ENCODE measurements at regions not wholly inside any gene's neighbourhood (a gene's known extent, or its start where the extent isn't known, plus 50 kb on each side); places are given as distances from the start of the nearest gene placed in this dataset.

DNA sequence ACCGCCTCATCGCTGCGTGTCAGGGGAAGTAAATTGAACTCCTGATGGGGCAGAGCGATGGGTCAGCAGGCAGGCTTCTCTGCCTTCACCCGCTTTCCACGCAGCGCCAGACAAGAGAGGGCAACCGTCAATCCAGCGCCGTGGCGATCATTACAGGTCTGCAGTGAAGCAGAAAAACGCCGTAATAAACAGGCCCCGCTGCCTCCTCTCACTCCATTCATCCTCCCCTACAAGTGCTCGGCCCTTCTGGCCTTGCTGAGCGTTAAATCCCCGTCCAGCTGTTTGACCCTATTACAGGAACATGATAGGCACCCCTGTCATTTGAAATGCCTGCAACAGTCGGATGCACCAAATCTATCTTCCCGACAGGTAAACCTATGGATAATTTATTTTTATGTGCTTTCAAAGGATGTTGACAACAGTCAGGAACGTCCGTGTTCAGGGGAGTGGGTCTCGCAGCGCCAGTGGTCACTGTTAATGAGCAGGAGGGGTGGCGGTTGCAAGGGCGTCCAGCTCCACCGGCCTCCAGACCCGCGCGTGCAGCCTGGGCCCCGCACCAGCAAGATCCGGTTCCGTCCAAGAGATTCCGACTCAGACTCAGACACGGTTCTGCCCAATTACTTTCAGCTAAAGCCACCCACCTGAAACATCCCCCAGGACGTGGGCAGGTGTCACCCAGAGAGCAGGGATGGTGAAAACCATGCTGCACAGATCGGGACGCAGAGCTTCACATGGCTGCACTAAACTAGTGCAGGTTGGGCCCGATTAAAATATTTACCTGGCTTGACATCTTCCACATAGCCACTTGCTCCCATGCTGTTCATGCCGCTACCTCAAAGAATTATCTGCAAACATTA lies 508.0 kb upstream of the MGMT start:
- DNase-seq: no peak

DNA sequence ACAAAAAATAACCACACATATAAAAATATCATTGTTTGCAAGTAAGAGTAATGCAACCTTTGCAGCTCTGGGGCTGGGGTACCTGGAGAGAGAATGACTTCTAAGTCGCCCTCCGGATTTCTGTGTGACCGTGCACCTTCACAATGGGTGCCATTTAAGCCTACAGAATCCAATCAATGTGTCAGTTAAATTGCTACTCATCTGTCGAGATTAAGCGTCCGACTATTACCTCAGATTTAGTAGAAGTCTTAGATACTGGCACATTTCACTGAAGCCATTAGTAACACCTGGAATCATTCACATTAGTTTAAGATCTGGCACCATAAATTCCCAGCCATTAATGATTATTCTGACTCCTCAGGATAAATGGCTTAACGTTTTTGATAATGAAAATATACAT lies 507.3 kb upstream of the MGMT start:
- DNase-seq: no peak

DNA sequence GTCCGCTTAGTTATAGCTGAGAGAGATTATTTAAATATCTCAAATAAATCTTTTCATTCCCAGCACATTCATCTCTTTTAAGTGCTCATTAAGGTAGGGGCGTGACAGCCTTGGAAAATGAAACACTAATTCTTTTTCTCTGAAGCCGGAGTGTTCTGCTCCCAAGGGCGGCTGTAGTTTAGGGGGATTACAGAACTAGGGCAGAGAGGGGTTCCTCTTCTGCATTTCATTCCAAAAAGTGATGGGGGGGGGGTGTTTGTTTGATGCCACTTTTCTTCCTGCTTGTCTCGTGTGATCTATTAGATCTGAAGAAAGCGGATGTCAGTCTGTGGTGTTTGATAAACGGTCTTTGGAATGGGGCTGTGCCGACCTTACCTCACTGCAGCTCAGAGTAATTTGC lies 506.5 kb upstream of the MGMT start:
- DNase-seq: no peak

DNA sequence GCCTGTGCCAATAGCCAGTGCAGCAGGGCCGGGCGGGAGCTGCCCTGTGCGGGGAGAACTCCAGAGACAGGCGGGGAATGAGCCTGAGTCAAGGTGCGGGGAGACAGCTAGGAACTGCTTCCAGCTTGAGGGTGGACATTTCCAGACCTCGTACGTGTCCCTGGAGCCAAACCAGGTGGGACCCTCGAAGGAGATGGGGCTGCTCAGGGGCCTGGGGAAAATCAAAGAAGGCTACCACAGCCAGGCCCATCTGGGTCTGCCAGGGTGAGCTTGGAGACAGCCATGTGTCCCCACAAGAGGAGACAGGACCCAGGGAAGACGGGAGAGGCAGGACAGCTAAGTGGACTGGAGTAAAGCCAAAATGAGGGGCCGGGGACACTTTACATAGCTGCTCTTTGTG lies 504.9 kb upstream of the MGMT start:
- no peak for DNase-seq

DNA sequence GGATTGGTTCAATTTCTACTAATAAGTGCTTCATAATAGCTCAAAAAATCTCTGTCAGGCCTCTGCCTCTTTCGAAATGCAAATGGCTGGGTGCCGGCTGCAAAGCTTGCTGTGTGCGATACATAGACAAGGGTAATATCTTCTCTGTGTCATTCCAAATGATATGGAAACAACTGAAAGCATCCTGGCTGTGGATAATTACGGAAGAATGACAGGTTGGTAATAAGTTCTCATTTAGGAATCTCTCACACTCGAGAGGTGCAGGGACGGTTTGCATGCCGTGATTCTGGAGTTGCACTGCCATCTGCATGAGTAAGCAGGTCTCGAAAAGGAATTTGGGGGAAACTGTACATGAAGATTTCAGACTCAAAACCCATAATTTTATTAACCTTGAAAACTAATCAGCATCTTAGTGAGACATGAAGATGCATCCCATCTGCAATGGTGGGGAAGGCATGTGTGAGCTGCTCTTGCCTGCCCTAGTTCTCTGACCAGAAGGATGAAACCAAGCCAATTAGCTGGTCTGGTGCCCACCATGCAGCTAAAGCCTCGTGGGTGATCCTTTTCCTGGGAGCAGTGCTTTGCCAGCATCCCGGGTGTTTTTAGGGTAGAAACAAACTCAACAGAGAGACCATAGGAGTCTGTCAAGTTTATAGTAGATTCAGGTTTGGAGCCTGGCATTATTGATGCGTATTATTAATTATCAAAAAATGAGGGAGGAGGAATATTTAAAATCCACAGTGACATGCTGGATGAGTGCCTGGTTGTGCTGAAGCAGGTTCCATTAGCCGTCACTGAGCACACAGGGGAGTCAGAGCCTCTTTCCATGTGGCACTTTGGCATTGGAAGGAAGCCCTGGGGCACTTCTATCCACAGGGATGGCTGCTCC lies 503.6 kb upstream of the MGMT start:
- no peak for DNase-seq

DNA sequence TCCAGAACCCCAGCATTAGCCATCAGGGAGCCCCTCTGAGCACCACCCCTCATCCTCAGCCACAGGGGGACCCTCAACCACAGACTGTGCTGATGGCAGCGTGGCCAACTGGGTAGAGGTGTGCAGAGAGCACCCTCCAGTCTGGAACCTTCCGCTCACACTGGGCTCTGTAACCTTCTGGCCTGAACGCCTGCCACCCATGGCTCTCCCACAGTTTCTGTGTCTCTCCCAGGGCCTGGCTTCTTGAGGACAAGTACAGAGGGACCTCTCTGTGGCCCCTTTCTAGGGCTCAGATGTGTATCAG lies 503.0 kb upstream of the MGMT start:
- no peak for DNase-seq

DNA sequence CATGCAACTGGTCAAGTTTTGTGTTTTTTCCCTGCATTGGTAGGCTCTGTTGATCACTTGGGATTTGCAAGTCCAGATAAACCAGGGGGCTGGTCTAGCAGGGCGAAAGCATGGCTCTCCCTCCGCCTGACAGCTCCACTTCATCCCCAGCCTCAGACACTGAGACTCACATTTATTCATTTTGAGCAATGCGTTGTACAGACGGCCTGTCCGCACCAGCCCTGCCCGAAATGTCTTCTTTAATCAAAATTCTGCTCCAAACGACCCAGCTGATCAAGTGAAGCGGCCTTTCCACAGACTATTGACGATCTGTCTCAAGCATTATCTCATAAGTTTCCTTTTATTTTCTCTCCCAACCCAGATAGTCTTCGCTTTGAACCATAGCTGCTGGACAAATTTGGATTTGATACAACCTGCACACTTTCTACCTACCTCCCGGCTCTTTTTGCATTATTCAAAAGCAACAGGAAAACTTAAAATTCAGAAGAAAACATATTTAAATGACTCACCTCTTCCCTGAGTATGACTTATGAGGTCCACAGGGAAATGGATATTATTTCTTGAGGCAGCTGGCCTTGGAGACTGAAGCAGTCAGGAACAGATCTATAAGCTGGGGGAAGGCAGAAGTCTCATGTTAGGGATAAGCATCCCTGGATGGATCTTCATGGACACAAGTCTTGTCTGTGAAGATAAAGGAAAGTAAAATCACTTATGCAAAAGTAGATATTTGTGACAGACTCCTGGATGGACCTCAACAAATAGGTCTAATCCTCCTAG lies 498.9 kb upstream of the MGMT start:
- DNase-seq: no peak

DNA sequence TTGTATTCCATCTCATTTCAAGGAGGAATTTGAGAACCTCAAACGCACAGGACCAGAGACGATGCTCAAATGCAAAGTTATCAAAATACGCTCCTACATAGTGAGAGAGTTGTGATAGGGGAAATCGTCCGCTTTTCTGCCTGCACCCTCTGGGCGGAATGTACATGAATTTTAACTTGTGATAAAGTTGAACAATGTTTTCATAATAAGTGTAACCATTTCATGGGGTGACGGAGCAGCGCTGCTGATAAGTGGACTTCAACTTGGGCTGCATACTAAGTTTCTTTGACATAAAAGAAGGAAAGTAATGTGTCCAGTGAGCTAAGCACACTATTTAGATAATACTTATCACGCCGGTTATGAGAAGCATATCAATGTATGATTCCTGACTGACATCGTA lies 497.5 kb upstream of the MGMT start:
- DNase-seq: no peak

DNA sequence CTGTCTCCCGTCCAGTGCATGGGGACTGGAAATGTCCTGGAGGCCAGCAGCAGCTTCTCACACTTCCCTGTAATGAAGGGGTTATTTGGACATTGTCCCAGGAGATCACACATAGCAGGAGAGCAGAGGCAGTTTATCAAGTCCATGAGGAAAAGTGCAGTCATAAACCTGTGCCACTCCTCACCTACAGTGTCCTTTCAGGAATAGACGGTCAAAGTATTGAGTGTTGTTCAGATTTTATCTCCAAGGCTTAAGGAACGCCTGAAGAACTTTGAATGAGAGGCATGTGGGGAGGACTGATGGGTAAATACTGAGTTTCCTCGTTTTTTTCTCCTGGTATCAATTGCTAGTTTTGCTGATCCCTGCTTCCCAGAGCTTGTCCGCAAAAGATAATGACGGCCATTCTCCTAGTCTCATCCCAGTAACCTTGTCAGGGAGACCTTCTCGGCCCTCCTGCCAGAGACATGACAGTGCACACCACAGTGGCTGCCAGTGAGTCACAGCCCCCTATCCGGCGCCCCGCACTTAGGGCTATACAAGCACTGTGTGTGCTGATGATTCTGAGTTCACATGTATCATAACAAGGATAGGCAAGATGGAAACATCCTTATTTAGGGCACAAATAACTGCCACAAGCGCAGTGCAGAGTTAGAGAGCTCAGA lies 495.5 kb upstream of the MGMT start:
- no peak for DNase-seq

DNA sequence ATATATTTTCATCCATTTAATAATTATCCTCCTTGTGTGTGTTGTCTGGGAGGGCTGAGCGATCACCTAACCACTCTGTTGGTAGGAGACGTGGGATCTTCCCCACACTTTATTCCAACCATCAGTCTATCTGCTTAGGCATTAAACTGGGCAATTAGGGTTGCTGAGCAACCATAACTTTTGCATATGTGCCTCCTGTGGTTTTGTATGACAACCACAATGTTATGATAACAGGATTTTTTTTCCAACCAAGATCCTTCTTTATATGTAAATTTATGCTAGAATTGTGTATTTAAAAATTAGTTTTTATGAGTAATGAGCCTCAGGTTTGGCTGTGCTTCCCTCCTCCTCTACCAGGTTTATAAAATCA lies 495.0 kb upstream of the MGMT start:
- no peak for DNase-seq

DNA sequence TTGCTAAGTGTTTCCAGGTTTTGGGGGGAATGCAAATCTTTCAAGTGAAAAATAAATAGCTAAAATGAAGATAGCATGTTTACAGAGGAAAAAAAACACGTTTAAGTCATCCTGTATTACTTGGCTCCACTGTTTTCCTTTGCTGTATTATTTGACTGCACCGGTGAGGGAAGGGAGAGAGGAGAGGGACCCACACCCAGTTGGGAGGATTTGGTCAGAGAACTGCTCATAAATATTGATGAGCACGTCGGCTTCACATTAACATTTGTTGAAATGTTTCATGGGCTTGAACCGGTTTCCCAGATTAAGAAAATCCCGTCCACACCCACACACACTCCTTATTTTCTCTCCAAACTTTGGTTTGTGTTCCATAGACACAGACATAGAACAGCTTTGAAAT lies 493.8 kb upstream of the MGMT start:
- no peak for DNase-seq

DNA sequence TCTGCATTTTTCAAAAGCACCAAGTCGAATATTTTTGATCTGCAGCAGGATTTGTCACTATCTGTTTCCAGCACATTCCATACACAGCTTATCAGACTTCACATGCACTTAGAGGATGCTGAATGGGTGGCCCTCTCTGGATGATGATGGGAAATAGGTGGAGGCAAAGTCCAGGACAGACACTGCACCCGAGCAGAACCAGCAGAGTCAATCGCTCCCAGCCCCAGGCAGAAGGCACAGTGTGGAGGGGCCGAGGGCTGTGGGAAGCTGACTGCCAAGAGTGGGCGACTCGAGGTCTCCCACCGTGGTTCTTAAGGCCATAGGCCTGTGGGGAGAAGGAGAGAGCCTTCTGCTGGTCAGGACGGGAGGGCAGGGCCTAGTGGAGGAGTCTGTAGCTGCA lies 490.2 kb upstream of the MGMT start:
- no peak for DNase-seq

DNA sequence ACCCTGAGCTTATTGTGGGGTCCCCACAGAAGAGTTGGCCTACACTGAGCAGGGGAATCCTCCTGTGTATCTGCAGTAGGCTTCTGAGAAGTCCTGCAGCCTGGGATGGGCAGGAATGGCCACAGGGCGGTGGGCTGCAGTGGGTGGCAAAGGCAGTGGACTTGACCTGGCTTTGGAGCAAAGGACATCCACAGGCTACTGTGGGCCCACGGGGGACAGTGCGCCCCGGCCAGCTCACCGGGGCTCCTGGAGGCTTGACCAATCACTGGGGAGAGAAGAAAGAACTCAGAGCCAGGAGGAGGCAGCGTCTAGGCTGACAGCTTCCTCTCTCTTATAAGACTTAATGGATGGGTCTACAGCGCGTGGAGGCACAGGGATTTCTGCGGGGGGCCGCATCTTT lies 488.8 kb upstream of the MGMT start:
- DNase-seq: no peak

DNA sequence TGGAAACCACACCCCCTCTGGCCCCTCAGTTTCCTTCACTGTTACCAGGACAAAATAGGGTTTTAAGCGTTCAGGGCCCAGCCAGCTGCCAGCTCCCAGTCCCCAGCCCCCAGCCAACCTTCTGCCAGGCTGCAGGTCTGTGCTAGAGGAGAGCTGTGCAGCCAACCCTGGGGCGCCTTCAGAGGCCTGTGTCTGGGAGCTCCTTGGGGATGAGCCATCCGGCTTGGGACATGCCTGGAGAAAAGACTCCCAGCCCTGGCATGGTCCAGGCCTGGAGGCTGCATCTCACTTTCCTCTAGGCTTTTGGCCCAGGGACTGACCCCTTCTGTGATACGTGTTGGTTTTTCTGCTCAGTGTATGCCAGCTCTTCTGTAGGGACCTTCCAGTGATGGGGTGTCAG lies 487.6 kb upstream of the MGMT start:
- no peak for DNase-seq

DNA sequence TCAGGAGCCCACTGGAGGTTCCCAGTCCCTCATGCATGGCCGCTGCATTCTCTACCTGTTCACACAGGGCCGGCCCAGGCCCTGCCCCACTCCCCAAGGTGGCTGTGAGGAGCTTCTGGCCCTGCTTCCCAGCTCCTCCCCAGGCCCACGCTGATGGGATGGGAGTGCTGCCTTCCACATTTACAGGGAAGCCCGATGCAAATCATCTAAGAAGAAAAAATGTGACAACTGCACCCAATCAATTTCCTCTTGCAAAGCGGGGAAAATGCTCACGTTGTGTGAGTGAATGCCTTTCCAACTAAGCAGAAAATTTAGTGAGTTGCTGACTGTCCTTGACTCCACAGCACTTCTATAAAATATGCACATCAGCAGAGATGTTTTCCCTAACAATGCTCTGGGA lies 485.8 kb upstream of the MGMT start:
- DNase-seq: no peak

DNA sequence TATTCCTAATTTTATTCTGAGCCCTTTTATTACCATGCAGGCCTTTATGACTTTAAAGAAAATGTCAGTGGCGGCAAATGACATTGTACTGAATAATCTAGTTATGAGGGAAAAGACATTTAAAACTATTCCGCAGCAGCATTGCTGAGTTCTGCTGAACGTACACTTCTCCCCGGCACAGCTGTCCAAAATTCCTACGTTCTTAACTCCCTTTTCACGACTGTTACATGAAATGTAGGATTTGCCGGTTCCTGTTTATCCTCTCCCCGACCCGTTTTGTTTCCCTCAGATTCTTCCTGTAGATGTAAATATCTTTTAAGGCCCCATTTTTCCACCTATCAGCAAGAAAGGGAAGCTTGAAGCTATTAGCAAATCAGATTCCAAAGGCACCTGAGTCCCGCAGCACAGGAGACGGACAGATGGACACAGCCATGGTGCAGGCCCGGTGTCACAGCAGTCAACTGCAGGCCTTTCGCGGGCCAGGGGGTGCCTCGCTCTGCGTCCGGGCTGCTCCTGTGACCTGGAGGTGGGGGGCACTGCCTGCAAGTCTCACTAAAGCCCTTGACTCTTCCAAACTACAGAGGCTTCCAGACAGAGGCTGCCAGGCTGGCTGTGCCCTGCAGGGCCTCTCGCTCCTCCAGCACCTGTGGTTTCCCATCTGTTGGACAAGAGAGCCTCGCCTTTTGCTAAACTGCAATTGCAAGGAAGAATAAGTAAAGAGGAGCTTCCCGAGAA lies 485.0 kb upstream of the MGMT start:
- DNase-seq: no peak

DNA sequence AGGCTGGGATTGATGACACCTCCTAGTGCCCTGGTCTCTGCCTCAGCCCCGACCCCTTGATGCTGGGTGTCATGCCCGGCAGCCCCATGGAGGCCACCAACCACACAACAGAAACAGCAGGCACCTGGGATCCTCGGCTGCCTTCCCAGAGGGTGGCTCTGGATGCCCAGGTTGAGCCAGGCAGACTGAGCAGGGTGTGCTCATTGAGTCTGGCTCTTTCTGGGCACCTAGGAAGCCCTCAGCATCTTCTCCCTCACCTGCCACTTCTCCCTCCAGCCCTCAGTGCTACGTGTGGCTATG lies 484.5 kb upstream of the MGMT start:
- DNase-seq: no peak

DNA sequence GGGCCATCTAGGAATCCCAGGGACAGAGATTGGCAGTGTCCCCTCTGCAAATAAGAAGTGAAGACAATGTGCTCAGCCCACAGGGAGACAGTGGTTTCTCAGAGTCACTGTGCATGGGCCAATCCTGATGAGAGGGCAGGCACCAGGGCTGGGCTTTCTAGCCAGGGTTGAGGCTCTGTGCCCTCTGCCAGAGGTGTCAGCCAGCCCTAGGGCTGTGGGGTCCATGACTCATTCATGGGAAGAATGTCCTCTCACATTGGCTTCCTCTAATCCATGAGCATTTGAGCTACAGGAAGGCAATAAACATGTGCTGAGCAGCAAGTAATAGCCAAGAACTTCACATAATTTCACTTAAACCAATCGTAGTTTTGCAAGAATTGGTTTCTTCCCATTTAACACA lies 482.0 kb upstream of the MGMT start:
- DNase-seq: no peak

DNA sequence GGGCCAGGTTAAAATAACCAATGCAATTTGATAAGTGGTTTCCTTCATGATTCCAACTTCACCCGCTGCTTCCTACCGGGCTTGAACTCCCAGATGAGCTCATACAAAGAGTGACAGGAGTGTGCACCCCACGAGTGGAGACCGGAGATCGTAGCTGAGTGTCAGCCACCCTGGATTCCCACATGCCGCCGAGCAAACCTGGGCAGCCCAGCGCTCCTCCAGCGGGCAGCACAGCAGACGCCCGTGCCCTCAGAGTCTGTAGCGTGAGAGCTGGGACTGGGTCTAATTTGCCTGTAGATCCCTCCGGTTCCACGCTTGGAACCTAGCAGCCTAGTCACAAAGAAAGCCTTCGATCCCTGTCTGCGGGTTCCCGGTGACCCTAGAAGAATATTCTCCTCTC lies 476.1 kb upstream of the MGMT start:
- DNase-seq: no peak

DNA sequence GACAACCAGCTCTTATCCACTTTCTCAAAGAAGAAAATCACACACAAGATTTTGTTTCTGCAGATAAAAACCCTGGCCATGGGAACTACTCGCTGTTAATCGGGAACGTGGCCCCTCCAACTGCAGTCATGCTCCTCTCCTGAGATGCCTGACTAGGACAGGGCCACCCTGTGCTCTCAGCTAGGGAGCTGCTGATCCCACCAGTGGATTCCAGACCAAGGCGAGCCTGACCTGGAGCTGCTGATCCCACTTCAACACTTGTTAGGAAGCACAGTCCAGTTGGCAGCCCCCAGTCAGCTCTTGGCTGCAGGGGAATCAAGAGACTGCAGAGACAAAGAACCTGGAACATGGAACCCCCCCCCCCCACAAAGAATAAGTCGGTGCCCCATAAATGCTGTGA lies 474.3 kb upstream of the MGMT start:
- DNase-seq: no peak

DNA sequence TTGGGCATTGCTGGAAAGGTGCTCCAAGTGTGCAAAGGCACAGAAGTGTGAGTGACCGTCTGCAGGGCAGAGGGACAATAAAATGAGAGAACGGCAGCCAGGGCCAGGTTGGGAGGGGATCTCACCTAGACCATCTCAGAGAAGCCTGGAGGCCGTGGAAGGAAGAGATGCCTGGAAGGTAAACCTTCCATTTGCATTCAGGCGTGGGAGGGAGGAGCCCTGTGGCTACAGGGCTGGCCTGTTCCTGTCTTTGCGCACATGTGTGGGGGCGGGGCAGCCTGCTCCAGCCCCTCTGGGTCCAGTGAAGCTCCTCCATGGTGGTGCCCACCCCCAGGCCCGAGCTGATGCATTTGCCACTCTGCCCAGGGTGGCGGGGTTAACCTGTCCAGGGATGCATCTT lies 473.6 kb upstream of the MGMT start:
- no peak for DNase-seq

DNA sequence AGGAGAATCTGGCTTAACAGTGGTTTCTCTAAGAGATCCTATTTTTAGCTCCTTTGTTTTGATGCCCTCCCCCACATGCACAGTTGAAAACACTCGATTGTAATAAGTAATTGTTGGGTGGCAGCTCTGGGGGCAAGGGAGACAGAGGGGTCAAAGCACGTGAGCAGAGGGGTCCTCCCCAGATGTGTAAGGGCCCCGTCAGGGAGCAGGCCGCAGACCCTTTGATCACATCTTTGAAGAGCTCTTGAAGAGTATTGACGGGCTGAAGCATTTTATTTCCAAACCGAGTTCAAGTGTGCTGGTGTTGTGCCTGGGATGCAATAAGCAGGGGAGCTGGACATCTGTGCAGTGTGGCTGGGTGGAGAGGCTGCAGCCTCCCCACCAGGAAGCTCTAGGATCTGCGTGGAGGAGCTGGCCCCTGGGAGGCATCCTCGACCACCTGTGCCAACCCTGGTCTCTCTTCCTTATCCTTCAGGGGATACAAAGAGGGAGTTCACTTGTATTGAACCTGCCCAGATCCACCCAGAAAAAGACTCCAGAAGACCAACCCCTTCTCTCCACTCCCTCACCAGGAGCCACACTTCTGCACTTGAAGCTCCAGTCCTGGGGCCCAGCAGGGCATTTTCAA lies 473.0 kb upstream of the MGMT start:
- no peak for DNase-seq
